ENCODE measurements at regions not wholly inside any gene's neighbourhood (a gene's known extent, or its start where the extent isn't known, plus 50 kb on each side); places are given as distances from the start of the nearest gene placed in this dataset.

- DNase-seq (ENCODE audit: low read depth in 4 of 4, low spot score in 2 of 4), result no peak
Measured at GRCh38 chr20:55784036-55784435, 221.3 kb downstream of the CBLN4 start.

- DNase-seq (ENCODE audit: low read depth in 4 of 4, low spot score in 2 of 4), result no peak
Measured at GRCh38 chr20:55783381-55783780, 221.9 kb downstream of the CBLN4 start.

GRCh38 chr20:55782912-55783253 lies 222.4 kb downstream of the CBLN4 start:
- DNase-seq (ENCODE audit: low read depth in 4 of 4, low spot score in 2 of 4), result no peak

- no peak for DNase-seq (ENCODE audit: low read depth in 4 of 4, low spot score in 2 of 4)
Measured at GRCh38 chr20:55782224-55782911, 223.0 kb downstream of the CBLN4 start.

GRCh38 chr20:55778796-55779195 lies 226.5 kb downstream of the CBLN4 start:
- DNase-seq (ENCODE audit: low read depth in 4 of 4, low spot score in 2 of 4), result no peak

- no peak for DNase-seq (ENCODE audit: low read depth in 4 of 4, low spot score in 2 of 4)
Measured at GRCh38 chr20:55777641-55778040, 227.7 kb downstream of the CBLN4 start.

- DNase-seq (ENCODE audit: low read depth in 4 of 4, low spot score in 2 of 4), result no peak
Measured at GRCh38 chr20:55776176-55776575, 229.1 kb downstream of the CBLN4 start.

GRCh38 chr20:55774628-55775027 lies 230.7 kb downstream of the CBLN4 start:
- DNase-seq (ENCODE audit: low read depth in 4 of 4, low spot score in 2 of 4), result no peak

GRCh38 chr20:55761797-55762196 lies 243.5 kb downstream of the CBLN4 start:
- DNase-seq (ENCODE audit: low read depth in 4 of 4, low spot score in 2 of 4), result no peak

GRCh38 chr20:55761100-55761499 lies 244.2 kb downstream of the CBLN4 start:
- no peak for DNase-seq (ENCODE audit: low read depth in 4 of 4, low spot score in 2 of 4)

- no peak for DNase-seq (ENCODE audit: low read depth in 4 of 4, low spot score in 2 of 4)
Measured at GRCh38 chr20:55760586-55760985, 244.7 kb downstream of the CBLN4 start.

GRCh38 chr20:55755861-55756260 lies 249.5 kb downstream of the CBLN4 start:
- DNase-seq (ENCODE audit: low read depth in 4 of 4, low spot score in 2 of 4), result no peak

GRCh38 chr20:55755411-55755810 lies 249.9 kb downstream of the CBLN4 start:
- DNase-seq (ENCODE audit: low read depth in 4 of 4, low spot score in 2 of 4), result no peak

- DNase-seq (ENCODE audit: low read depth in 4 of 4, low spot score in 2 of 4), result no peak
Measured at GRCh38 chr20:55746723-55747122, 258.6 kb downstream of the CBLN4 start.

GRCh38 chr20:55745840-55746239 lies 259.5 kb downstream of the CBLN4 start:
- no peak for DNase-seq (ENCODE audit: low read depth in 4 of 4, low spot score in 2 of 4)

- no peak for DNase-seq (ENCODE audit: low read depth in 4 of 4, low spot score in 2 of 4)
Measured at GRCh38 chr20:55744896-55745295, 260.4 kb downstream of the CBLN4 start.

- no peak for DNase-seq (ENCODE audit: low read depth in 4 of 4, low spot score in 2 of 4)
Measured at GRCh38 chr20:55741801-55742200, 263.5 kb downstream of the CBLN4 start.

- no peak for DNase-seq (ENCODE audit: low read depth in 4 of 4, low spot score in 2 of 4)
Measured at GRCh38 chr20:55740076-55740475, 265.2 kb downstream of the CBLN4 start.

GRCh38 chr20:55730321-55730720 lies 275.0 kb downstream of the CBLN4 start:
- DNase-seq (ENCODE audit: low read depth in 4 of 4, low spot score in 2 of 4), result no peak

- no peak for DNase-seq (ENCODE audit: low read depth in 4 of 4, low spot score in 2 of 4)
Measured at GRCh38 chr20:55714736-55715135, 290.6 kb downstream of the CBLN4 start.

- no peak for DNase-seq (ENCODE audit: low read depth in 4 of 4, low spot score in 2 of 4)
Measured at GRCh38 chr20:55714082-55714481, 291.2 kb downstream of the CBLN4 start.

- no peak for DNase-seq (ENCODE audit: low read depth in 4 of 4, low spot score in 2 of 4)
Measured at GRCh38 chr20:55704458-55704857, 300.9 kb downstream of the CBLN4 start.

GRCh38 chr20:55701467-55701866 lies 303.9 kb downstream of the CBLN4 start:
- DNase-seq (ENCODE audit: low read depth in 4 of 4, low spot score in 2 of 4), result no peak
